CD4-positive, alpha-beta memory T cell (primary cell): ENCODE measurements at regions not wholly inside any gene's neighbourhood (a gene's known extent, or its start where the extent isn't known, plus 50 kb on each side); places are given as distances from the start of the nearest gene placed in this dataset.
A peak's percentile ranks its signal among the peaks of the same experiment; 100 is the strongest.
"Not testable (repeated sequence)": the region's sequence is repeated elsewhere in the genome, so short reads cannot be mapped to it uniquely, and the experiment has no call there.

Experiments used
- CTCF ChIA-PET: fragments of 350-600 bp; sonication (Branson Sonifier 250); formaldehyde crosslinking; loops from one replicate; lab custom pipeline; 2021; ENCODE audit warnings: inconsistent platforms; ENCODE audit not compliant: partially characterized antibody; lab: Charles Lee
- POLR2A ChIA-PET: fragments of 350-600 bp; sonication (Branson Sonifier 250); formaldehyde crosslinking; loops from one replicate; lab custom pipeline; 2021; ENCODE audit not compliant: partially characterized antibody; lab: Charles Lee
- DNase-seq, 5 donors: peaks; one replicate each; pipeline versions ENCODE4 v3.0.0 to v3.0.0-alpha.2; 2020 to 2022; ENCODE audit warnings: mixed read lengths in 1 of 5
- H3K27ac ChIP-seq: one replicate; pipeline ENCODE4 v1.7.0; 2013; ENCODE audit warnings: low read depth, low read length
- H3K27me3 ChIP-seq: 2 replicates; pipeline ENCODE4 v1.7.0; 2013; ENCODE audit warnings: mild to moderate bottlenecking, low read length, moderate library complexity; ENCODE audit not compliant: insufficient read depth
- H3K36me3 ChIP-seq: 2 replicates; pipeline ENCODE4 v1.7.0; 2013; ENCODE audit warnings: mild to moderate bottlenecking, low read length, moderate library complexity; ENCODE audit not compliant: insufficient read depth
- H3K4me1 ChIP-seq: 2 replicates; pipeline ENCODE4 v1.7.0; 2013; ENCODE audit warnings: mild to moderate bottlenecking, low read length, moderate library complexity; ENCODE audit not compliant: insufficient read depth
- H3K4me3 ChIP-seq, 2 donors: one replicate each; pipeline ENCODE4 v1.7.0; 2013; ENCODE audit warnings: low read length in 2 of 2, mild to moderate bottlenecking in 1 of 2
- H3K9me3 ChIP-seq, 2 donors: one replicate each; pipeline ENCODE4 v1.7.0; 2013; ENCODE audit warnings: low read length in 2 of 2, control low read depth in 1 of 2; ENCODE audit not compliant: control insufficient read depth in 1 of 2
- H3K27ac Mint-ChIP-seq, 7 donors: one replicate each; pipeline ENCODE4 v1.8.0; 2020 to 2021; ENCODE audit warnings: mixed read lengths in 7 of 7, mild to moderate bottlenecking in 6 of 7, inconsistent platforms in 3 of 7, moderate library complexity in 3 of 7
- H3K27me3 Mint-ChIP-seq, 2 donors: one replicate each; pipeline ENCODE4 v1.8.0; 2020 to 2021; ENCODE audit warnings: mixed read lengths in 2 of 2
- H3K36me3 Mint-ChIP-seq, 2 donors: one replicate each; pipeline ENCODE4 v1.8.0; 2020 to 2021; ENCODE audit warnings: mixed read lengths in 2 of 2, inconsistent platforms in 1 of 2, mild to moderate bottlenecking in 1 of 2
- H3K4me1 Mint-ChIP-seq, 4 donors: one replicate each; pipeline ENCODE4 v1.8.0; 2020 to 2021; ENCODE audit warnings: mixed read lengths in 4 of 4, mild to moderate bottlenecking in 1 of 4
- H3K4me3 Mint-ChIP-seq, 8 donors: one replicate each; pipeline ENCODE4 v1.8.0; 2020 to 2021; ENCODE audit warnings: mixed read lengths in 8 of 8, mild to moderate bottlenecking in 7 of 8, moderate library complexity in 6 of 8, inconsistent platforms in 3 of 8
- H3K9me3 Mint-ChIP-seq, 8 donors: one replicate each; pipeline ENCODE4 v1.8.0; 2020 to 2021; ENCODE audit warnings: mixed read lengths in 8 of 8, mild to moderate bottlenecking in 5 of 8, inconsistent platforms in 3 of 8, moderate library complexity in 1 of 8
- intact Hi-C: fragments of 100-400 bp; cut with micrococcal nuclease; formaldehyde crosslinking; loops from one replicate; pipeline ENCODE4 v1.15.1; 2023

GRCh38 chr12:14240873-14241220, 124.6 kb upstream of the ATF7IP start:
- no peak for DNase-seq
- Histone ChIP-seq H3K27ac (no peak overlapping the region), H3K9me3 (peaks cover 0 to 6% of the 10 kb centered on the region in 2 donors), H3K27me3 (no peaks in the 10 kb centered on the region), H3K36me3 (no peaks in the 10 kb centered on the region), H3K4me3 (no peak overlapping the region), H3K4me1 (peaks cover 19% of the 10 kb centered on the region)
- Mint-ChIP-seq H3K9me3 (peaks cover 0 to 39% (median 12%) of the 10 kb centered on the region in 8 donors), H3K27ac (peak overlapping the region in 4 of 7 donors; percentile 18 to 93 (median 56)), H3K4me3 (peak overlapping the region in 7 of 8 donors; percentile 73 to 91 (median 87)), H3K4me1 (peaks cover 13 to 22% (median 18%) of the 10 kb centered on the region in 4 donors), H3K27me3 (no peaks in the 10 kb centered on the region), H3K36me3 (peaks cover 6 to 7% of the 10 kb centered on the region in 2 donors)
- intact Hi-C loops: no loop called here
- ChIA-PET CTCF (interaction anchor here (1.1 to 6.9 kb wide), 8 partner anchors 13 to 389 kb away, joined by 3 to 76 read pairs (median 32); partner anchors contain the start of gene ATF7IP), POLR2A (interaction anchor here (0.7 to 4.1 kb wide), 7 partner anchors 15 to 530 kb away, joined by 4 to 37 read pairs (median 17); partner anchors contain the start of gene ATF7IP)

DNA sequence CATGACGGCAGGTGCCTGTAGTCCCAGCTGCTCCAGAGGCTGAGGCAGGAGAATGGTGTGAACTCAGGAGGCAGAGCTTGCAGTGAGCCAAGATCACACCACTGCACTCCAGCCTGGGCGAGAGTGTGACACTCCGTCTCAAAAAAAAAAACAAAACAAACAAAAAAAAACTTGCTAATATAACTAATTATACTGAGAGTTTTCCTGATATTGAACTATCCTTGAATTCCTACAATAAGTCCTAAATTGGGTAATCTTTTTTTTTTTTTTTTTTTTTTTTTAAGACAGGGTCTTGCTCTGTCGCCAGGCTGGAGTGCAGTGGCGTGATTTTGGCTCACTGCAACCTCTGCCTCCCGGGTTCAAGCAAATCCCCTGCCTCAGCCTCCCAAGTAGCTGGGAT, 122.7 kb upstream of the ATF7IP start:
- DNase-seq, H3K4me3 ChIP-seq, H3K9me3 ChIP-seq, H3K27me3 ChIP-seq, intact Hi-C loops, H3K27ac Mint-ChIP-seq, H3K27ac ChIP-seq, H3K36me3 ChIP-seq, H3K27me3 Mint-ChIP-seq, H3K4me3 Mint-ChIP-seq, H3K36me3 Mint-ChIP-seq: not testable (repeated sequence)
- ChIA-PET POLR2A (interaction anchor here (1.0 to 1.1 kb wide), 2 partner anchors 13 to 142 kb away, joined by 3 to 4 read pairs; no protein-coding TSS in a partner anchor), CTCF (interaction anchor here (1.5 to 6.9 kb wide), 4 partner anchors 11 to 175 kb away, joined by 3 to 64 read pairs (median 31); partner anchors contain the start of gene ATF7IP)
- peaks cover 13 to 22% (median 18%) of the 10 kb centered on the region in 4 donors for H3K4me1 Mint-ChIP-seq
- H3K4me1 ChIP-seq: peaks cover 19% of the 10 kb centered on the region
- peaks cover 0 to 39% (median 12%) of the 10 kb centered on the region in 8 donors for H3K9me3 Mint-ChIP-seq

DNA sequence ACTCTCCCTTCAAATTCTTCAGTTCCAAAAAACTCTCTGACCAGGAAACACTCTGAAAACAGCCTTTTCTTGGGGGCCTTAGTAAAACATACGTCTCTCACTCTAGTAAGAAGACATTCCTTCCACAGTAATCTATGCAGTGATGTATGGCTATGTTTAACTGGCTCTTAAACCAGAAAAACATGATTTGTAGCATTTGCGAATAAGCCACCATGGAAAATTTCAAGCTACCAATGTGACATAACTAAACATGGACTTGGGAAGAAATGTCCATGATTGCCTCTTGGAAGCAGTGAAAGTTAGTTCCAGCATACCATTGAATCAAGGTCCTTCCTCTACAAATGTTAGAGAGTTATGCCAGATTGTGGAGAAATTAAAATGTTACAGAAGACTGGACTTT, 121.5 kb upstream of the ATF7IP start:
- DNase-seq: no peak
- H3K4me3 ChIP-seq: no peak overlapping the region
- no peak overlapping the region for H3K27ac ChIP-seq
- no peak overlapping the region for H3K27ac Mint-ChIP-seq
- H3K9me3 Mint-ChIP-seq: peaks cover 0 to 39% (median 12%) of the 10 kb centered on the region in 8 donors
- H3K27me3 ChIP-seq: no peaks in the 10 kb centered on the region
- ChIA-PET CTCF (interaction anchor here (0.9 to 2.0 kb wide), 2 partner anchors 9 to 10 kb away, joined by 3 to 6 read pairs; no protein-coding TSS in a partner anchor), POLR2A (interaction anchor here (2.7 kb wide), 1 partner anchor 11 kb away, joined by 11 read pairs; no protein-coding TSS in a partner anchor)
- H3K4me3 Mint-ChIP-seq: no peak overlapping the region
- peaks cover 0 to 6% of the 10 kb centered on the region in 2 donors for H3K9me3 ChIP-seq
- H3K4me1 ChIP-seq: peaks cover 17% of the 10 kb centered on the region
- intact Hi-C loops: no loop called here
- H3K36me3 Mint-ChIP-seq: peaks cover 6 to 7% of the 10 kb centered on the region in 2 donors
- peaks cover 13 to 21% (median 18%) of the 10 kb centered on the region in 4 donors for H3K4me1 Mint-ChIP-seq
- H3K36me3 ChIP-seq: no peaks in the 10 kb centered on the region
- H3K27me3 Mint-ChIP-seq: no peaks in the 10 kb centered on the region

DNA sequence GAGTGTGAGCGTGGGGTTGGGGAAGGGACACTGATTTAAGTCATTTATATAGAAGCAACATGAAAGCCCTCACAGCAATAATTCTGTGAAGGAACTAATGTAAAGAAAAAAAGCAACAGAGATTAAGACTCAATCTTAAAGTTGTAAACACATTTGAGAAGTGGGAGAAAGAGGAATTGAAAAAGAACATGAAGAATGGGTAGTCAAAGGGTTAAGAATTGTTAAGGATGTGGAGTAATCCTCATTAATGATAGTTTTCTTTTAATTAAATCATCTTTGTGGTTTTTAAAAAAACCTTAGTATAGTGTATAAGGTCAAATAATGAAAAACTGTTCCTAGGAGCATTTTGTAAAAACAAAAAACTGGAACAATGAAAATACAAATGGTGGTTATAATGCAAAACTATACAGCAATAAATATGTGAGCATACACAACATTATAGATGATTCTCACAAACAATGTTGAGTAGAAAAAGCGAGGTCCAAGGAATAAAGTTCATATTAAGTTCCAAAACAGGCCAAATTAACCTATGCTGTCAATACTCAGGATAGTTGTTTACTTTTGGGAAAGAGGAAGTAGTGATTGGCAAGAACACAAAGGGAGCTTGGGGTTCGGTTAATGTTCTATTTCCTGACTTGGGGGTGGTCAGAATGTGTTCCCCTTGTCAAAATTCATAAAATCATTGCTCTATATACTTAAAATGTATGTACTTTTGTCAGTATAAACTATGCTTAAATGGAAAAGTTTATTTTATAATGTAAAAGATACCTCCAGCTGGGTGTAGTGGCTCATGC, 120.4 kb upstream of the ATF7IP start:
- CTCF ChIA-PET: interaction anchor here (2.0 kb wide), 1 partner anchor 9 kb away, joined by 6 read pairs; no protein-coding TSS in a partner anchor
- H3K4me1 ChIP-seq: peaks cover 6% of the 10 kb centered on the region
- H3K36me3 ChIP-seq: no peaks in the 10 kb centered on the region
- POLR2A ChIA-PET: interaction anchor here (1.2 to 2.7 kb wide), 2 partner anchors 10 to 121 kb away, joined by 3 to 11 read pairs; partner anchors contain the start of gene ATF7IP
- H3K4me3 ChIP-seq: no peak overlapping the region
- intact Hi-C loops: no loop called here
- H3K27me3 ChIP-seq: no peaks in the 10 kb centered on the region
- no peaks in the 10 kb centered on the region for H3K27me3 Mint-ChIP-seq
- H3K9me3 Mint-ChIP-seq: peaks cover 0 to 37% (median 12%) of the 10 kb centered on the region in 8 donors
- no peak for DNase-seq
- H3K4me1 Mint-ChIP-seq: peaks cover 5 to 10% (median 8%) of the 10 kb centered on the region in 4 donors
- H3K36me3 Mint-ChIP-seq: peaks cover 4 to 7% of the 10 kb centered on the region in 2 donors
- H3K27ac Mint-ChIP-seq: no peak overlapping the region
- peaks cover 0 to 6% of the 10 kb centered on the region in 2 donors for H3K9me3 ChIP-seq
- H3K4me3 Mint-ChIP-seq: no peak overlapping the region
- no peak overlapping the region for H3K27ac ChIP-seq

DNA sequence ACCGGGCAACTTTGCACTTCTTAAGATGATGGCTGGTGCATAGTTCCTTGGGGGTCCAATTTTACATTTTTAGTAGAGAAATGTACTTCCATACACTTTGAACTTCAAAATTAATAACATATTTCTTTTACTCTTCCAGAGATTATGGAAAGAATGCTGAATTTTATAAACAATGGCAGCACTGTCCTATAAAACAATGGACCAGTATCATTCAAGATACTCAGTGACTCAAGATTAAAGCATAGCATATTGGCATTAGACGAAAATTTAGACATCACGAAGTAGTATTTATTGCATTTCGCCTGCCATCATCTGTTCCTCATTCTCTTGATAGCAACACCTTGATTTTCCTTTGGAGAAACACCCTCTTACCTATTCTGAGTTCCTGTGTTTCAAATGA, 118.3 kb upstream of the ATF7IP start:
- peaks cover 3 to 7% of the 10 kb centered on the region in 2 donors for H3K36me3 Mint-ChIP-seq
- H3K4me3 Mint-ChIP-seq: no peak overlapping the region
- POLR2A ChIA-PET: no interaction called here

DNA sequence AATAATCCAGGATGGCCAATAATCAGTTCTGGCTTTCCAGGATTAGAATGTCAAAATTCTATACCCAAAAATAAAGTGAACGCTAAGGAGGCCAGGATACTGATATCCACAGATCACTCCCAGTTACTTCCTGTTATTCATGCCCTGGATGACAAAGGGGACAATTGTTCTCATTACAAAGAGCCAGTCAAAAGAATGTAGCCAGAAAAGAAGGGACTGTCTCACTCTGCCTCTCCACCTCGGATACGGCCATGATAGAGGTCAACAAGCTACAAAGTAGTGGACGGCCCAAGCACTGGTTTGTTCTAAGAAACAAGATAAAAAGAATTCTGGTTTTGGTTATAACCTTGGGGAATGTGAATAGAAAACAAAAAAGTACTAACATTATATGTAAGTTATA, 116.1 kb upstream of the ATF7IP start:
- Histone ChIP-seq H3K4me1 (no peaks in the 10 kb centered on the region), H3K27me3 (no peaks in the 10 kb centered on the region), H3K9me3 (no peaks in the 10 kb centered on the region), H3K4me3 (no peak overlapping the region), H3K36me3 (no peaks in the 10 kb centered on the region), H3K27ac (no peak overlapping the region)
- Mint-ChIP-seq H3K4me3 (no peak overlapping the region), H3K27ac (no peak overlapping the region), H3K9me3 (peaks cover 0 to 5% (median 2%) of the 10 kb centered on the region in 8 donors), H3K27me3 (no peaks in the 10 kb centered on the region), H3K36me3 (peaks cover 0 to 2% of the 10 kb centered on the region in 2 donors), H3K4me1 (peaks cover 0 to 10% (median 4%) of the 10 kb centered on the region in 4 donors)
- ChIA-PET POLR2A (no interaction called here), CTCF (no interaction called here)
- DNase-seq: no peak
- intact Hi-C loops: no loop called here

More for the DNA sequence above, 118.3 kb upstream of the ATF7IP start:
- CTCF ChIA-PET: no interaction called here
- intact Hi-C loops: no loop called here
- no peaks in the 10 kb centered on the region for H3K27me3 Mint-ChIP-seq
- peaks cover 0 to 5% of the 10 kb centered on the region in 2 donors for H3K9me3 ChIP-seq
- H3K27ac Mint-ChIP-seq: no peak overlapping the region
- no peak overlapping the region for H3K27ac ChIP-seq
- DNase-seq: no peak
- peaks cover 0 to 10% (median 4%) of the 10 kb centered on the region in 4 donors for H3K4me1 Mint-ChIP-seq
- no peaks in the 10 kb centered on the region for H3K36me3 ChIP-seq
- H3K9me3 Mint-ChIP-seq: peaks cover 0 to 21% (median 9%) of the 10 kb centered on the region in 8 donors
- H3K4me1 ChIP-seq: no peaks in the 10 kb centered on the region
- no peaks in the 10 kb centered on the region for H3K27me3 ChIP-seq
- no peak overlapping the region for H3K4me3 ChIP-seq

DNA sequence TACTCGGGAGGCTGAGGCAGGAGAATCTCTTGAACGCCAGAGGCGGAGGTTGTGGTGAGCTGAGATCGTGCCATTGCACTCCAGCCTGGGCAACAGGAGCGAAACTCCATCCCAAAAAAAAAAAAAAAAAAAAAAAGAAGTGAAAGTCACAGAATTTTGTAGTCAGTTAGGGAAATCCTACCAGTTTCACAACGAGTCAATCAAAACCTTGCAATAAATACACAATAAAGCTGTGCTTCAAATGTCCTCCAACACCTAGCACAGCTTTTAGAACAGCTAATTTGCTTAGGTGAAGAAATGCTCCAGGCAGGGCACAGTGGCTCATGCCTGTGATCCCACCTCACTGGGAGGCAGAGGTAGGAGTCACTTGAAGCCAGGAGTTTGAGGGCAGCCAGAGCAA, 112.8 kb upstream of the ATF7IP start:
- Mint-ChIP-seq H3K4me3 (no peak overlapping the region), H3K36me3 (peaks cover 0 to 4% of the 10 kb centered on the region in 2 donors)

More for the DNA sequence above, 112.8 kb upstream of the ATF7IP start:
- ChIA-PET CTCF (interaction anchor here (0.6 to 6.5 kb wide), 6 partner anchors 9 to 166 kb away, joined by 3 to 57 read pairs (median 3); partner anchors contain the start of gene ATF7IP), POLR2A (no interaction called here)
- Mint-ChIP-seq H3K9me3 (peaks cover 0 to under 1% (median 0%) of the 10 kb centered on the region in 8 donors), H3K27me3 (no peaks in the 10 kb centered on the region), H3K27ac (no peak overlapping the region), H3K4me1 (peaks cover 27 to 43% (median 30%) of the 10 kb centered on the region in 4 donors)
- no peak overlapping the region for H3K4me3 ChIP-seq
- no peaks in the 10 kb centered on the region for H3K27me3 ChIP-seq
- H3K36me3 ChIP-seq: no peaks in the 10 kb centered on the region
- intact Hi-C loops: no loop called here
- peaks cover 32% of the 10 kb centered on the region for H3K4me1 ChIP-seq
- no peak for DNase-seq
- H3K9me3 ChIP-seq: no peaks in the 10 kb centered on the region
- H3K27ac ChIP-seq: no peak overlapping the region
